Fibroblast of gingiva (primary cell): ENCODE measurements at regions not wholly inside any gene's neighbourhood (a gene's known extent, or its start where the extent isn't known, plus 50 kb on each side); places are given as distances from the start of the nearest gene placed in this dataset.
"Not testable (repeated sequence)": the region's sequence is repeated elsewhere in the genome, so short reads cannot be mapped to it uniquely, and the experiment has no call there.

Experiments used
- DNase-seq: peaks from one replicate; pipeline ENCODE4 v3.0.0-alpha.2; 2011; ENCODE audit warnings: low read depth

GRCh38 chr1:244297087-244297486 lies 154.6 kb downstream of the ADSS2 start:
- DNase-seq, result no peak

- no peak for DNase-seq
Measured at GRCh38 chr1:244297616-244298015, 154.1 kb downstream of the ADSS2 start.

GRCh38 chr1:244300029-244300375 lies 151.7 kb downstream of the ADSS2 start:
- not testable (repeated sequence) for DNase-seq

- DNase-seq, result no peak
Measured at GRCh38 chr1:244301595-244302130, 150.0 kb downstream of the ADSS2 start.

GRCh38 chr1:244302876-244303609 lies 148.7 kb downstream of the ADSS2 start:
- no peak for DNase-seq

DNA sequence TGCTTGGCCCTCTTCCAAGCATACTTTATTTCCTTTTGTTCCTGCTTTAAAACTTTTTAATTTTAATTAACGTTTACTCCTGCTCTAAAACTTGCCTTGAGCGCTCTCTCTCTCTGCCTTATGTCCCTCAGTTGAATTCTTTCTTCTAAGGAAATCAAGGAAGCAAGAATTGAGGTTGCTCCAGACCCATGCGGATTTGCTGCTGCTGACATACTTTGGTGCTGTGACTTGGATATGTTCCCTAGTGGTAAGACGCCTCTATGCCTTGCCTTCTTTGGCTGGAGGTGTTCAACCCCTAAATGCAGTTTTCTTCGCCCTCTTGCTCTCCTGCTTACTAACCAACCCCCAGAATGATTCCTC lies 148.1 kb downstream of the ADSS2 start:
- DNase-seq, result no peak

DNA sequence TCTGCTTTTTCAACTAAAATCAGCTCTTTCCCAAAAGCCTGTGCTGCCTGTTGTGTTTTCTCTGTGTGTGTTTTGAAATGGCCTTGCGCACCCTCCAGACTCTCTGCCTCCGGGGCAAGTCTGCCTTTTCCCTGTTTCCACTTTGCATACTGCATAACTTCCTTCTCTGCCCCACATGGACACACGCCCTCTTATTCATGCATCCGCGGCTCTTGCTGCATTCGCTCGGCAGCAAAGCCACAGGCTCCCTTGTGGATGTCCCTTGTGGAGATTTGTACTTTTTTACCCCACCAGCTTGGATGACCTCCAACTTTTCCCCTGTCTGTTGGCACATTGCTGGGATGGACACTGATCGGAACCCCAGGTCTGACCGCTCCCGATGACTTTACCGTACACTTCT lies 147.6 kb downstream of the ADSS2 start:
- peak; percentile 13 for DNase-seq

GRCh38 chr1:244304656-244305055 lies 147.1 kb downstream of the ADSS2 start:
- no peak for DNase-seq

DNA sequence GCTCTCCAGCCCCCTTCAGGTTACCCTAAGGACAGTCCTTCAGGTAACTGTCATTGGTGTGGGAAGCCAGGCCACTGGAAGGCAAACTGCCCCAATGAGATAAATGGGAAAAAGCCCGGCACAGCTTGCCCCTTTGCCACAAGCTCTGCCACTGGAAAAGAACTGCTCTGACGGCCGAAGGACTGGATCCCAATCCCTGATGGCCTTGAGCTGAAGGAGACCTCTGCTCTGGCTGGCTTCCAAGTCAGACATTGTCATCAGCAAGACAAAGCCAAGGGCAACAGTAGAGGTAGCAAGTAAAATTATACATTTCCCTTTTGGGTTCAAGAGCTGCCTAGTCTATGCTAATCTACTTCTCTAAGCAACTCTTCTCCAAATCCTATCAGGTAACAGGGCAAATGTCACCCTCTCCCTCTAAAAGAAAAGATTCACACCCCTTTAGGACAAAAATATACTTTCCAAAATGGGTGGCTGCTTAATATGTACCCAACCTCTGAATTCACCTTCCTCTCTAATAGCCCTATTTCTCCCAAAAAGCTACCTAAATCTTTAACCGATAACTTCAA lies 145.8 kb downstream of the ADSS2 start:
- DNase-seq, result no peak

DNA sequence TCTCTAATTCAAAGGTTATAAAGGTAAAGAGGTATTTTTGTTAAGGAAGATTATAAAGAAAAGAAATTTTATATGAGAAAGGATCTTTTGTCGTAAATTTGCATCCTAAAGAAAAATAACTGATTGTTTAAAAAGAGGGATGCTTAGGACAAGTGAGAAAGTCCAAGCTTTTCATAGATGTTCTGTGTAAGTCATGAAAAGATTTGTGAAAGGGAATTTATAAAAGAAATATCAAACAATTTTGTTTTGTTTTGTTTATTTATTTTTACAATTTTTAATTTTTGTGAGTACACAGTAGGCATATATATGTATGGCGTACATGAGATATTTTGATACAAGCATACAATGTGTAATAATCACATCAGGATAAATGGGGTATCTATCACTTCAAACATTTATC lies 145.2 kb downstream of the ADSS2 start:
- DNase-seq, result no peak

- not testable (repeated sequence) for DNase-seq
Measured at GRCh38 chr1:244309191-244309590, 142.5 kb downstream of the ADSS2 start.

DNA sequence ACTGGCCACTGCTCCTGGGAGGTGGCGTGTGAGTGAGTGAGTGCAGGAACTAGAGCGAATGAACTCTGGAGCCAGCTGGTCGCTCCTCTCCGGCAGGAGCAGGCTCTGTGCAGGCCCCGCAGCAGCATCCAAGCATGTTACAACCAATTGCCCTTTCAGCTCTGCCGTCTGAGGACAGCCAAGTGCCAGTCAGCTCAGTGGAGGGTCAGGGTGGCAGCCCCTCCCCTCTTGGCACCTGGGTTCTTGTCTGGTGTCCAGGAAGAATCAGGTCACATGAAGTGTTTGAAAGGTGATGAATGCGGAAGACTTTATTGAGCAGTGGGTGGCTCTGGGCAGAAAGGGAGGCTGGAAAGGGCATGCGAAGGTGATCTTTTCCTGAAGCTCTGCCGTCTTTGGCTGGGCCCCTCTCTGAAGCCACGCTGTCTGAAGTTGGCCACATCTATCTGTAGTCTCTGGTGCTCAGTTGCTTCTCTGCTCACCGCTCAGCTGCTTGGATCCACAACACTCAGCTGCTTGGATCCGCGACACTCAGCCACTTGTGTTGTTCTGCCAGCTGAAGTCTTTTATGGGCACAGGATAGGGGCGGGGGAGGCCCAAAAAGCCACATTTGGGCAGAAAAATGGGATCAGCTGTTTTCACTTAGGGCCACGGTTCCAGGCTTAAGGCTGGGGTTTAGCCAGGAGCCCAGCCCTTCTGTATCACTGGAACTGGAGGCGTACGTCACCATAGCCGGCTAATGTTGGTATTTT lies 139.8 kb downstream of the ADSS2 start:
- peak; percentile 52 for DNase-seq

- no peak for DNase-seq
Measured at GRCh38 chr1:244313346-244313745, 138.4 kb downstream of the ADSS2 start.

DNA sequence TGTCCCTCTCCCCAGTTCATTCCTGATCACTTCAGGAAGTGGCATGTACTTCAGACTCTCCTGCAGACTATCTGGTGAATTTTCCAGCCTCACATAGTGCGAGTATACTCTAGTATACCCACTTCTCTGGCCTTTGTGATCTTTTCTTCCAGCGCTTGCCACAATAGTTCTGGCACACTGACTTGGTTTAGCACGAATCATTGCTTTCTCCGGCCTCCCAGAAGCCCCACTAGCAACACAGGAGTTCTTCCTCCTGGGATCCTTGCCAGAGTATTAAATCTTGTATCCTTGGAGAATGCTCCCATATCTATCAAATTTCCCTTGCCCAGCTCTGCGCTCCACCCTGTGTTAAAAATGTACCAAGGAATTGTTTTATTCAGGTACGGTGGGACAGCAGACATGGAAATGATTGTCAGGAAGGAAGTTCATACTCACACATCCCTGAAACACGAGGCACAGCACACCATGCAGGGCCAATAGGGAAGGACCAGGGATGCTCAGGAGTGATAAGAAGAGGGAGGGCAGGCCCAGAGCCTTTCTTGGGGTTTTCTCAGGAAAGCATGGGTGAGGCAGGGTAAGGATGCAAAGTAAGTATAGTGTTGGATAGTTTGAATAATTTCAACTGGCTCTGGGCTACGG lies 136.7 kb downstream of the ADSS2 start:
- peak; percentile 38 for DNase-seq

DNA sequence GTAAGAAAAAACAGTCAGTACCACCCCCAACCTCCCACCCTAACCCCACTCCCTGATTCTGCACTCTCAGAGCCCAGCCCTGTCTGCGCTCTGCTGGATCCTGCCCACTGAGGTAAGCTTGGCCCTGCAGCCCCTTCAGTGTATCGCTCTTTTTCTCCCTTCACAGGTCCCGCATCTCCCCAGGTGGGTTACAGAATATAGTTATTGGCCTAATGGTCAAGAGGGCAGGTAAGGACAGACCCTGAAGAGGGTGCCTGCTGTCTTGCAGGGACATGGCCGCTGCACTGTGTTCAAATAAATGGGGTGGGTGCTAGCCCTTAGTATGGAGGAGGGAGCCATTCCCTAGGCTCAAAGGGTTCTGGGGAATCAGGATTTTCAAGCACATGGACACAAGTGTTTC lies 135.7 kb downstream of the ADSS2 start:
- DNase-seq, result no peak

DNA sequence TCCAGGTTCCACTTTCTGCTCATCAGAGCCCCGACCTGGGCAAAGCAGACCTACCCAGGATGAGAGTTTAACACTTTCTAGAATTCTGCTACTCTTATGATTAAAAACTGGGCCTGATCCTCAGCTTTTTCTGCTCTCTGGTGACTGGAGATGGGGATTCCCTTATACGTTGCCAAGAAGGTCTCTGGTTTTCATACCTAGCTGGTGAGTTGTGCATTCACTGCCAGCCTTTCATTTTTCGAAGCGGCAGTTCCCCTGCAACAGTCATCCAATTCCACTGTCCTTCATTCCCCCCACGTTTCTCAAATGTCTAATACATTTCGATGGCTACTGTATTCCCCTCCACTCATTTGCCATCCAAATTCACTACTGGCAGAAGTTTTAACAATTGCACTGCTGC lies 135.3 kb downstream of the ADSS2 start:
- DNase-seq, result no peak

DNA sequence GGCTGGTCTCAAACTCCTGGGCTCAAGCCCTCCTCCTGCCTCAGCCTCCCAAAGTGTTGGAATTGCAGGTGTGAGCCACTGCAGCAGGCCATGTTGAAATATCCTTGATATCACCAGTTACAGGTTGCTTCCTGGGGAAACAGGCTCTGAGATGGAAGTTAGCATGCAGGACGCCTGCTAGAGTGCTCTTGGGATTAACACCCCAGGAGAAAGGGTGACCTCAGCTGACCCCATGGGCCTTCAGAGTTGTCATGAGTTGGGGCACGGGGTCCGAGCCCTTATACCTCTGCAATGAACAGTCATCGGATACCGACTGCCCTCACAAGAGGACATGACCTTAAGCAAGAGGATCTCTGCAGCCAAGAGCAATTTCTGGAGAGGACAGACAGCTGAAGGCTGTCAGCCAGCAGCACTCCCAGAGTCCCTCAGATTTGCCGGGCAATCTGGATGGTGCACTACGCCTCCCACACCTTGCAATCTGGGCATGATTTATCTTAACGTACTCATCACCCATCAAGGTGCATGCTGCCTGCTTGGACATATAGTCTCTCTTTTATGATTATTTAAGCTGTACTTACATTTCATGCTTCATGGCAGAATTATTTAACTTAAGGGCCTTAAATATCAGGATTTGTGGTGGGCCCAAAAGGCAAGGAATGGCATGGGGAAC lies 134.6 kb downstream of the ADSS2 start:
- DNase-seq, result no peak

DNA sequence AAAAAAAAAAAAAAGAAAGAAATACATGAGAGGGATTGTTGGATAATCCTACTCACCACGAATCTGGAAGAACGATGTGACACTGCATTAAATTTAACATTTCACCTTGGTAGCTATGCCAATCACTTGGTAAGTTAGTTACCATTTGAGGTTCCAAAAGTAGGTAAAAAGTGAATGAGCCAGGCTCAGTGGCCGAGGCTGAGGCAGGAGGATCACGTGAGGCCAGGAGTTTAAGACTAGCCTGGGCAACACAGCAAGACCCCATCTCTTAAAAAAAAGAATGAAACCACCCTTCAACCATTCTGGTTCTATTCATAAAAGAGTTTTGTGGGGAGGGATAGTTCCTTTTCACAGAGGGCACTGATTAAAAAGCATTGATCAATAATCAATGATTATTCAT lies 133.6 kb downstream of the ADSS2 start:
- DNase-seq, result no peak

DNA sequence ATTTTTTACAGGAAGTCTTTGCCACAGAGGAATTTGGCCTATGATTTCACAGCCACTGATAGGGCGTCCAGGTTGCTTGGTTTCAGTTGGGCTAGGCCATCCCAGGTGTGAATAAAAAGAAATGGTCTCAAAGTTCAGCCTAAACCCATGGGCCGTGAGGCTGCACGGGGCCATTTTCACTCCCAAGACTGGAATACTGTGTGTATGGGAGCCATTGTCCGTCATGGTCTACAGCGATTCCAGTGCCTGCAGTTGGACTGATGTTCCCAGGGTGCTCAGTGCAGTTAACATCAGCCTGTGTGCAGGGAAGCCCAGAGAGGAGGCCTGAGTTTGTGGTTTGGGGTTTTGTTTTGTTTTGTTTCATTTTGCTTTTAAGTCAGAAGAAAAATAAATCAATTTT lies 133.2 kb downstream of the ADSS2 start:
- no peak for DNase-seq

- DNase-seq, result peak; percentile 74
Measured at GRCh38 chr1:244319283-244320132, 132.2 kb downstream of the ADSS2 start.

DNA sequence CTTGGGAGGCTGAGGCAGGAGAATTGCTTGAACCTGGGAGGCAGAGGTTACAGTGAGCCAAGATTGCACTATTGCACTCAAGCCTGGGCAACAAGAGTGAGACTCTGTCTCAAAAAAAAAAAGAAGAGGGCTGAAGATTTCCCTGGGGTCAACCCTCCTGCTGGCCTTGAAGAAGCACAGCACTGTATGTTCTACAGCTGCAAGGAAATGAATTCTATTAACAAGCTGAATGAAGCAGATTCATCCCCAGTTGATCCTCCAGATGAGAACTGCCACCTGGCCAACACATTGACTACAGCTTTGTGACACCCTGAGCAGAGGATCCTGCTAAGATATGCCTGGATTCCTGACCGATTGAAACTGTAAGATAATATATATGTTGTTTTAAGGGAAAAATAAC lies 129.5 kb downstream of the ADSS2 start:
- DNase-seq, result no peak
